Panc1 (cell line): ENCODE measurements at regions not wholly inside any gene's neighbourhood (a gene's known extent, or its start where the extent isn't known, plus 50 kb on each side); places are given as distances from the start of the nearest gene placed in this dataset.
A peak's percentile ranks its signal among the peaks of the same experiment; 100 is the strongest.
"Not testable (repeated sequence)": the region's sequence is repeated elsewhere in the genome, so short reads cannot be mapped to it uniquely, and the experiment has no call there.

ENCODE experiments used
- ATAC-seq: fragments of 200-7000 bp; cut with Tn5 transposase; 2 replicates; pipeline ENCODE4 v1.9.1; 2020; ENCODE audit warnings: mild to moderate bottlenecking, moderate library complexity
- BruUV-seq: library from RNA; stranded (reverse); fragments of 400-500 nt; replicated peaks from 2 replicates; lab custom pipeline; 2021; lab: Mats Ljungman, UMichigan
- CTCF ChIA-PET: fragments of 300-600 bp; sonication (Branson Sonifier 250); formaldehyde crosslinking; loops from one replicate; lab custom pipeline; 2022; ENCODE audit warnings: antibody characterized with exemption; lab: Charles Lee
- POLR2A ChIA-PET: fragments of 300-600 bp; sonication (Branson Sonifier 250); formaldehyde crosslinking; loops from one replicate; lab custom pipeline; 2022; ENCODE audit warnings: antibody characterized with exemption; lab: Charles Lee
- DNase-seq: peaks from one replicate; pipeline ENCODE4 v3.0.0-alpha.2; 2010; ENCODE audit warnings: low read depth, low spot score
- H3K27ac ChIP-seq: 2 replicates; pipeline ENCODE4 v1.5.1; 2011; ENCODE audit warnings: mild to moderate bottlenecking, low read length, inconsistent platforms
- H3K27me3 ChIP-seq: fragments of 200-500 bp; sonication (Bioruptor generic); 2 replicates; pipeline ENCODE4 v1.6.0; 2014; ENCODE audit warnings: low read length, inconsistent platforms; ENCODE audit not compliant: control insufficient read depth, insufficient read depth
- H3K36me3 ChIP-seq: fragments of 200-500 bp; sonication (Bioruptor generic); 2 replicates; pipeline ENCODE4 v1.5.1; 2014; ENCODE audit warnings: inconsistent platforms, mild to moderate bottlenecking, low read length, moderate library complexity; ENCODE audit not compliant: control insufficient read depth, insufficient read depth
- H3K4me1 ChIP-seq: 2 replicates; pipeline ENCODE4 v1.5.1; 2011; ENCODE audit warnings: inconsistent platforms, mild to moderate bottlenecking, low read length, moderate library complexity; ENCODE audit not compliant: control insufficient read depth, insufficient read depth
- H3K4me3 ChIP-seq, 2 experiments: 2 replicates each; pipeline ENCODE4 v1.5.1; 2011 to 2012; ENCODE audit warnings: low read depth in 2 of 2, low read length in 2 of 2, mild to moderate bottlenecking in 2 of 2, inconsistent platforms in 1 of 2, moderate library complexity in 1 of 2
- H3K9me3 ChIP-seq: fragments of 200-500 bp; sonication (Bioruptor generic); 2 replicates; pipeline ENCODE4 v1.5.1; 2014; ENCODE audit warnings: low read depth, mild to moderate bottlenecking, inconsistent platforms, low read length, moderate library complexity; ENCODE audit not compliant: control insufficient read depth, insufficient read depth
- POLR2AphosphoS5 ChIP-seq: IDR thresholded peaks from 2 replicates; pipeline ENCODE4 v1.6.1; 2012; ENCODE audit warnings: mild to moderate bottlenecking, low read depth, low read length, moderate library complexity
- REST ChIP-seq, 2 experiments: IDR thresholded peaks; 2 replicates each; pipeline ENCODE4 v1.6.1; 2011 to 2012; ENCODE audit warnings: low read depth in 2 of 2, control low read depth in 1 of 2, low read length in 1 of 2, mild to moderate bottlenecking in 1 of 2, moderate library complexity in 1 of 2; ENCODE audit not compliant: insufficient read depth in 1 of 2
- SIN3A ChIP-seq: IDR thresholded peaks from 2 replicates; pipeline ENCODE4 v1.6.1; 2012; ENCODE audit warnings: low read depth, mild to moderate bottlenecking, low read length, moderate library complexity, borderline replicate concordance; ENCODE audit not compliant: insufficient read depth
- TCF7L2 ChIP-seq: IDR thresholded peaks from 2 replicates; pipeline ENCODE4 v1.6.1; 2011; ENCODE audit warnings: mild to moderate bottlenecking, low read depth, low read length, inconsistent platforms
- in situ Hi-C: cut with HindIII; loops from 2 replicates; pipeline ENCODE4 v1.10.0; 2016; ENCODE audit warnings: low sequenced_read_pairs, low pct_unique_long_range_greater_than_20kb
- intact Hi-C: fragments of 100-400 bp; cut with micrococcal nuclease; formaldehyde crosslinking; loops from one replicate; pipeline ENCODE4 v1.10.0; 2022; ENCODE audit not compliant: unreplicated experiment
- TF ChIP-seq, protein P1 (sequence below): fragments of 450-650 bp; IDR thresholded peaks from 2 replicates; pipeline ENCODE4 v1.5.1; 2017; ENCODE audit warnings: mild to moderate bottlenecking

GRCh38 chr7:142628945-142629344, 120.3 kb upstream of the PRSS1 start:
- ATAC-seq (no peak), DNase-seq (no peak)
- CTCF ChIA-PET = interaction anchor here (0.8 kb wide), 1 partner anchor 27 kb away, joined by 3 read pairs; no protein-coding TSS in a partner anchor
- H3K9me3 ChIP-seq = no peaks in the 10 kb centered on the region
- H3K36me3 ChIP-seq = no peaks in the 10 kb centered on the region
- H3K4me3 ChIP-seq = no peak overlapping the region
- TF ChIP-seq POLR2AphosphoS5 = no peak
- no peak for TF ChIP-seq TCF7L2
- TF ChIP-seq, protein P1, sequence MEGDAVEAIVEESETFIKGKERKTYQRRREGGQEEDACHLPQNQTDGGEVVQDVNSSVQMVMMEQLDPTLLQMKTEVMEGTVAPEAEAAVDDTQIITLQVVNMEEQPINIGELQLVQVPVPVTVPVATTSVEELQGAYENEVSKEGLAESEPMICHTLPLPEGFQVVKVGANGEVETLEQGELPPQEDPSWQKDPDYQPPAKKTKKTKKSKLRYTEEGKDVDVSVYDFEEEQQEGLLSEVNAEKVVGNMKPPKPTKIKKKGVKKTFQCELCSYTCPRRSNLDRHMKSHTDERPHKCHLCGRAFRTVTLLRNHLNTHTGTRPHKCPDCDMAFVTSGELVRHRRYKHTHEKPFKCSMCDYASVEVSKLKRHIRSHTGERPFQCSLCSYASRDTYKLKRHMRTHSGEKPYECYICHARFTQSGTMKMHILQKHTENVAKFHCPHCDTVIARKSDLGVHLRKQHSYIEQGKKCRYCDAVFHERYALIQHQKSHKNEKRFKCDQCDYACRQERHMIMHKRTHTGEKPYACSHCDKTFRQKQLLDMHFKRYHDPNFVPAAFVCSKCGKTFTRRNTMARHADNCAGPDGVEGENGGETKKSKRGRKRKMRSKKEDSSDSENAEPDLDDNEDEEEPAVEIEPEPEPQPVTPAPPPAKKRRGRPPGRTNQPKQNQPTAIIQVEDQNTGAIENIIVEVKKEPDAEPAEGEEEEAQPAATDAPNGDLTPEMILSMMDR = no peak
- TF ChIP-seq REST (IDR thresholded peaks at IDR 0.05; ENCODE audit: insufficient read depth in 1 of 2, low read depth in 2 of 2, low read length in 1 of 2) = no peak
- TF ChIP-seq SIN3A = no peak
- H3K4me1 ChIP-seq = no peaks in the 10 kb centered on the region
- peaks cover 13% of the 10 kb centered on the region for H3K27me3 ChIP-seq
- intact Hi-C loops (loop anchor here (5.0 kb wide), 1 partner anchor 92 kb away; no protein-coding TSS in a partner anchor), in situ Hi-C loops (no loop called here)
- BruUV-seq = no TSS peak
- POLR2A ChIA-PET = no interaction called here
- no peak overlapping the region for H3K27ac ChIP-seq

DNA sequence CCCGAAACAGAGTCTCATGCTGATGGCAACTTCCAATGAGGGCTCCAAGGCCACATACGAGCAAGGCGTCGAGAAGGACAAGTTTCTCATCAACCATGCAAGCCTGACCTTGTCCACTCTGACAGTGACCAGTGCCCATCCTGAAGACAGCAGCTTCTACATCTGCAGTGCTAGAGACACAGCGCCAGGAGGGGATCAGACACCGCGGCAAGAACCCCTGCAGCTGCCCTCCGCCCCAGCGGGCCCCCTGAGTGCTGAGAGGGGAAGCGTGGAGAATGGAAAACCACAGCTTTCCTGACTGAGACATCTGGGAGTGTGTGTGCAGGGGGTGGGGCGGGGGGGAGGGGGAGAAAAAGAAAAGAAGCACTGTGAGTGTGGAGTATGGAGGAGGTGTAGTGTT, 122.0 kb upstream of the PRSS1 start:
- peaks cover 16% of the 10 kb centered on the region for H3K27me3 ChIP-seq
- POLR2A ChIA-PET, DNase-seq, H3K36me3 ChIP-seq, CTCF ChIA-PET, H3K27ac ChIP-seq, in situ Hi-C loops, H3K4me3 ChIP-seq, H3K4me1 ChIP-seq, BruUV-seq, H3K9me3 ChIP-seq, ATAC-seq: not testable (repeated sequence)
- intact Hi-C loops = loop anchor here (5.0 kb wide), 1 partner anchor 90 kb away; no protein-coding TSS in a partner anchor

GRCh38 chr7:142626420-142627035, 122.7 kb upstream of the PRSS1 start:
- intact Hi-C loops = loop anchor here (5.0 kb wide), 1 partner anchor 89 kb away; no protein-coding TSS in a partner anchor

More at GRCh38 chr7:142626420-142627035, 122.7 kb upstream of the PRSS1 start:
- no TSS peak for BruUV-seq
- ATAC-seq = no peak
- H3K27ac ChIP-seq = no peak overlapping the region
- in situ Hi-C loops = no loop called here
- H3K4me1 ChIP-seq = no peaks in the 10 kb centered on the region
- DNase-seq = peak; percentile 22
- ChIA-PET CTCF (no interaction called here), POLR2A (no interaction called here)
- peaks cover 11% of the 10 kb centered on the region for H3K27me3 ChIP-seq
- H3K4me3 ChIP-seq = no peak overlapping the region
- no peaks in the 10 kb centered on the region for H3K36me3 ChIP-seq
- TF ChIP-seq, protein P1 = peak; percentile 67
- TF ChIP-seq POLR2AphosphoS5 = no peak
- no peak for TF ChIP-seq TCF7L2
- TF ChIP-seq SIN3A = no peak
- no peak for TF ChIP-seq REST (IDR thresholded peaks at IDR 0.05; ENCODE audit: insufficient read depth in 1 of 2, low read depth in 2 of 2, low read length in 1 of 2)
- H3K9me3 ChIP-seq = no peaks in the 10 kb centered on the region
